ENCODE measurements at regions not wholly inside any gene's neighbourhood (a gene's known extent, or its start where the extent isn't known, plus 50 kb on each side); places are given as distances from the start of the nearest gene placed in this dataset.

DNA sequence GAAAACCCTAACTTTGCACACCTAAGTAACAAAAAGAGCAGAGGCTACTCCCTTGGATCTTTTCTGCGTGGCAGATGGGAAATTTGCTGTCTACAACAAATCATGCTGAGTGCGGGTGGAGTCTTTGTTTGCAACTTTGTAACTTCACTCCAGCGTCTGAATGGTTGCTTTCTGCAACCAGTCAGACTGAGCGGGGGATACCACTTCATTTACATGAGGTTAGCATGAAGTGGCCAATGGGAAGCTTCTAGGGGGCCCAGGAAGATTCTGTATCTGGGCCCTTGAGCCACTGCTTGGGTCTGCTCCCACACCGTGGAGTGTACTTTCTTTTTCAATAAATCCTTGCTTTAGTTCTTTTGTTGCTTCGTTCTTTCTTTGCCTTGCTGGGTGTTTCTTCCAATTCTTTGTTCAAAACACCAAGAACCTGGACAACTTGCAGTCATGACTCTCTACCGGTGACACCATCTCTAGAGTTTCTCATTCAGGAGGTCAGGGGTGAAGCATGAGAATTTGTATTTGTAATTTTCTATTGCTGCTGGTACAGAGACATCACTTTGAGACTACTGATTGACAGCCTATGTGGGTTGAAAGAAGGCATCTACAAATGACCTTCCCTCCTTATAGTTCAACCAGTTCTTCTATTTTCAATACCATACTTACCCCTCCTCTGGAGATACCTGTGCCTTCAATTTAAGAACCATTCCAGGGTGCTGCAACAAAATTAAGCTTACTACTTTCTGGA lies 55.8 kb upstream of the RC3H1 start:
- DNase-seq (no peak), ATAC-seq (ENCODE audit: low read depth) (no peak)
- Histone ChIP-seq H3K79me2 (ENCODE audit: control insufficient read depth, insufficient read depth, low read length) (no peaks in the 10 kb centered on the region), H3K9ac (ENCODE audit: low read length) (no peak overlapping the region), H3K9me3 (ENCODE audit: control extremely low read depth in 1 of 3, control insufficient read depth in 2 of 3, insufficient read depth in 1 of 3, low read length in 2 of 3) (peaks cover 0 to 6% (median 0%) of the 10 kb centered on the region in 3 donors), H4K20me1 (ENCODE audit: control insufficient read depth, insufficient read depth, low read length, poor library complexity, severe bottlenecking) (no peaks in the 10 kb centered on the region), H3K36me3 (replicated peaks in 1 of 2; ENCODE audit: control extremely low read depth in 1 of 2, control insufficient read depth in 1 of 2, extremely low read depth in 1 of 2, insufficient read depth in 2 of 2, low read length in 1 of 2) (no peaks in the 10 kb centered on the region), H2AFZ (ENCODE audit: insufficient read depth, low read depth, low read length, poor library complexity, severe bottlenecking) (no peak overlapping the region), H3K4me3 (ENCODE audit: control extremely low read depth in 1 of 5, extremely low read depth in 1 of 5, insufficient read depth in 1 of 5, low read depth in 2 of 5, low read length in 4 of 5) (no peak overlapping the region), H3K4me1 (ENCODE audit: control insufficient read depth in 2 of 2, insufficient read depth in 2 of 2, low read length in 2 of 2) (no peaks in the 10 kb centered on the region), H3K27me3 (replicated peaks in 1 of 4; ENCODE audit: control extremely low read depth in 1 of 4, control insufficient read depth in 3 of 4, insufficient read depth in 4 of 4, low read length in 3 of 4) (no peaks in the 10 kb centered on the region), H3K4me2 (replicated peaks; ENCODE audit: low read depth, low read length, poor library complexity, severe bottlenecking) (no peak overlapping the region), H3K27ac (ENCODE audit: low read length in 2 of 2) (no peak overlapping the region)
- WGBS (ENCODE audit: insufficient coverage) = 87% methylated on average over 6 of the region's 7 CpGs
- H3K4me1 Mint-ChIP-seq = no peaks in the 10 kb centered on the region
- TF ChIP-seq CTCF (IDR thresholded peaks at IDR 0.05) = no peak
- TF ChIP-seq EZH2 (IDR thresholded peaks at IDR 0.05; ENCODE audit: borderline replicate concordance, insufficient read depth, low read depth, low read length, poor library complexity, severe bottlenecking) = no peak
- CTCF ChIA-PET = interaction anchor here (0.7 kb wide), 1 partner anchor 13 kb away, joined by 3 read pairs; no protein-coding TSS in a partner anchor
- H3K9me3 Mint-ChIP-seq (ENCODE audit: insufficient read depth) = no peaks in the 10 kb centered on the region
- H3K4me3 Mint-ChIP-seq = no peak overlapping the region
- POLR2A ChIA-PET = no interaction called here
- no peaks in the 10 kb centered on the region for H3K27me3 Mint-ChIP-seq
- intact Hi-C loops (cut with micrococcal nuclease) = no loop called here
- H3K27ac Mint-ChIP-seq = no peak overlapping the region

GRCh38 chr1:174075245-174075692 lies 53.1 kb upstream of the RC3H1 start:
- CTCF ChIA-PET = interaction anchor here (0.6 to 1.4 kb wide), 2 partner anchors 656 to 1415 kb away, joined by 4 to 5 read pairs; no protein-coding TSS in a partner anchor
- no peak overlapping the region for H3K27ac Mint-ChIP-seq

More at GRCh38 chr1:174075245-174075692, 53.1 kb upstream of the RC3H1 start:
- Mint-ChIP-seq H3K4me3 (no peak overlapping the region), H3K4me1 (no peaks in the 10 kb centered on the region), H3K9me3 (ENCODE audit: insufficient read depth) (no peaks in the 10 kb centered on the region), H3K27me3 (peaks cover 7% of the 10 kb centered on the region)
- POLR2A ChIA-PET = no interaction called here
- whole genome bisulfite sequencing (ENCODE audit: insufficient coverage) = no CpG with 5 or more reads among the region's 2 CpGs
- no peaks in the 10 kb centered on the region for H4K20me1 ChIP-seq (ENCODE audit: control insufficient read depth, insufficient read depth, low read length, poor library complexity, severe bottlenecking)
- H3K4me3 ChIP-seq (ENCODE audit: control extremely low read depth in 1 of 5, extremely low read depth in 1 of 5, insufficient read depth in 1 of 5, low read depth in 2 of 5, low read length in 4 of 5) = no peak overlapping the region
- no peak overlapping the region for H3K27ac ChIP-seq (ENCODE audit: low read length in 2 of 2)
- H3K4me2 ChIP-seq (replicated peaks; ENCODE audit: low read depth, low read length, poor library complexity, severe bottlenecking) = no peak overlapping the region
- H3K9ac ChIP-seq (ENCODE audit: low read length) = no peak overlapping the region
- no peaks in the 10 kb centered on the region for H3K9me3 ChIP-seq (ENCODE audit: control extremely low read depth in 1 of 3, control insufficient read depth in 2 of 3, insufficient read depth in 1 of 3, low read length in 2 of 3)
- H3K4me1 ChIP-seq (ENCODE audit: control insufficient read depth in 2 of 2, insufficient read depth in 2 of 2, low read length in 2 of 2) = no peaks in the 10 kb centered on the region
- no peak overlapping the region for H2AFZ ChIP-seq (ENCODE audit: insufficient read depth, low read depth, low read length, poor library complexity, severe bottlenecking)
- H3K36me3 ChIP-seq (replicated peaks in 1 of 2; ENCODE audit: control extremely low read depth in 1 of 2, control insufficient read depth in 1 of 2, extremely low read depth in 1 of 2, insufficient read depth in 2 of 2, low read length in 1 of 2) = no peaks in the 10 kb centered on the region
- no peak for TF ChIP-seq EZH2 (IDR thresholded peaks at IDR 0.05; ENCODE audit: borderline replicate concordance, insufficient read depth, low read depth, low read length, poor library complexity, severe bottlenecking)
- no peak for TF ChIP-seq CTCF (IDR thresholded peaks at IDR 0.05)
- DNase-seq (no peak), ATAC-seq (ENCODE audit: low read depth) (no peak)
- no peaks in the 10 kb centered on the region for H3K79me2 ChIP-seq (ENCODE audit: control insufficient read depth, insufficient read depth, low read length)
- intact Hi-C loops (cut with micrococcal nuclease) = no loop called here
- H3K27me3 ChIP-seq (replicated peaks in 1 of 4; ENCODE audit: control extremely low read depth in 1 of 4, control insufficient read depth in 3 of 4, insufficient read depth in 4 of 4, low read length in 3 of 4) = no peaks in the 10 kb centered on the region

All from B cell (primary cell).